ENCODE measurements at regions not wholly inside any gene's neighbourhood (a gene's known extent, or its start where the extent isn't known, plus 50 kb on each side); places are given as distances from the start of the nearest gene placed in this dataset.

DNA sequence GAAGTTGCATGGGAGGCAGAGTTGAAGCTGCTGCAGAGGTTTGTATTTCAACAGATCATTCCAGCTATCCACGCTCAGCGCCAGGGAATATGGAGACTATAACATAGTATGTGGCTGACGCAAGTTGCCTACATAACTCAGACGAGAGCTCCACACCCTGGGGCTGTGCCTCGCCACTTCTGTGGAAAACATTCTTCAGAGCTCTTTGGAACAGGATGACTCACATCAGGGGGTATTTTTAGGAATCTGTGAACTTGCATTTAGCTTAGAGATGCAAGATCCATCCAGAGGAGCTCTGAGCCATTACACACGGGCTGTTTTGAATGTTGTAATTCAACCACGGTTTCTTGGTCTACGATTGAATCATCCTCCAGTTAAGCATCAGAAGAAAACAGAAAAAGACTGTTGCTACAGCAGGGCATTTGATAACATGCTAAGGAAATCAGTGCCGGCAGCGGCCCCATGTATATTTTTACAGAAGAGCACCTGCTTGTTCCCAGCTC, 481.5 kb upstream of the AKR1E2 start:
- TF ChIP-seq, protein P1, sequence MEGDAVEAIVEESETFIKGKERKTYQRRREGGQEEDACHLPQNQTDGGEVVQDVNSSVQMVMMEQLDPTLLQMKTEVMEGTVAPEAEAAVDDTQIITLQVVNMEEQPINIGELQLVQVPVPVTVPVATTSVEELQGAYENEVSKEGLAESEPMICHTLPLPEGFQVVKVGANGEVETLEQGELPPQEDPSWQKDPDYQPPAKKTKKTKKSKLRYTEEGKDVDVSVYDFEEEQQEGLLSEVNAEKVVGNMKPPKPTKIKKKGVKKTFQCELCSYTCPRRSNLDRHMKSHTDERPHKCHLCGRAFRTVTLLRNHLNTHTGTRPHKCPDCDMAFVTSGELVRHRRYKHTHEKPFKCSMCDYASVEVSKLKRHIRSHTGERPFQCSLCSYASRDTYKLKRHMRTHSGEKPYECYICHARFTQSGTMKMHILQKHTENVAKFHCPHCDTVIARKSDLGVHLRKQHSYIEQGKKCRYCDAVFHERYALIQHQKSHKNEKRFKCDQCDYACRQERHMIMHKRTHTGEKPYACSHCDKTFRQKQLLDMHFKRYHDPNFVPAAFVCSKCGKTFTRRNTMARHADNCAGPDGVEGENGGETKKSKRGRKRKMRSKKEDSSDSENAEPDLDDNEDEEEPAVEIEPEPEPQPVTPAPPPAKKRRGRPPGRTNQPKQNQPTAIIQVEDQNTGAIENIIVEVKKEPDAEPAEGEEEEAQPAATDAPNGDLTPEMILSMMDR (IDR thresholded peaks at IDR 0.05), result peak; percentile 31 to 48
- H3K36me3 ChIP-seq, result no peaks in the 10 kb centered on the region
- H3K9me3 ChIP-seq, result no peaks in the 10 kb centered on the region
- peak; percentile 88 to 90 for DNase-seq
- H3K27ac ChIP-seq, result peak overlapping the region; percentile 72
- intact Hi-C loops (cut with DNase I; ENCODE audit: low total_unique reads), result loop anchor here (5.0 to 10.0 kb wide), 2 partner anchors 62 to 560 kb away; partner anchors contain the start of gene KLF6
- H3K4me1 ChIP-seq, result peaks cover 0 to 31% (median 19%) of the 10 kb centered on the region in 4 donors
- H3K4me3 ChIP-seq, result no peak overlapping the region
- no peaks in the 10 kb centered on the region for H3K27me3 ChIP-seq

DNA sequence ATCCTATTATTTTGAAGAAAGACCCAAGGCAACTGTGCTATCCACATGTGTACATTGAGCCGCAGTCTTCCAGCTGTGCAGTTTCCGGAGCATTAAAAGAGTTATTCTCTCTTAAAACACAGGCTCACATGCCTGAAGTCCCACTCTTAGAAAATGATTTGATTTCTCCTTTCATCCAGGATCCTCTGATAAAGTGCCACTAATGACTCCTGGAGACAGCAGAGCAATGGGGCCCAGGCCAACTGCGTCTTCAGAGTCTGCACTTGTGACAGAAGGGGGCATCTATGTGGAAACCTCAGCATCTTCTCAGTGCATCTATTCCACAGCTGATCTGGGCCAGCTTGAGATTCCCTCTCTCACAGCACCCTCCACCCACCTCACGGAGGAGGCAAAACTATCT, 482.1 kb upstream of the AKR1E2 start:
- no peaks in the 10 kb centered on the region for H3K36me3 ChIP-seq
- no peak overlapping the region for H3K4me3 ChIP-seq
- no peaks in the 10 kb centered on the region for H3K9me3 ChIP-seq
- H3K27me3 ChIP-seq, result no peaks in the 10 kb centered on the region
- H3K27ac ChIP-seq, result peak overlapping the region; percentile 72
- intact Hi-C loops (cut with DNase I; ENCODE audit: low total_unique reads), result loop anchor here (5.0 to 10.0 kb wide), 2 partner anchors 62 to 559 kb away; partner anchors contain the start of gene KLF6
- peaks cover 0 to 31% (median 19%) of the 10 kb centered on the region in 4 donors for H3K4me1 ChIP-seq
- TF ChIP-seq, protein P1 (IDR thresholded peaks at IDR 0.05), result no peak
- DNase-seq, result no peak

DNA sequence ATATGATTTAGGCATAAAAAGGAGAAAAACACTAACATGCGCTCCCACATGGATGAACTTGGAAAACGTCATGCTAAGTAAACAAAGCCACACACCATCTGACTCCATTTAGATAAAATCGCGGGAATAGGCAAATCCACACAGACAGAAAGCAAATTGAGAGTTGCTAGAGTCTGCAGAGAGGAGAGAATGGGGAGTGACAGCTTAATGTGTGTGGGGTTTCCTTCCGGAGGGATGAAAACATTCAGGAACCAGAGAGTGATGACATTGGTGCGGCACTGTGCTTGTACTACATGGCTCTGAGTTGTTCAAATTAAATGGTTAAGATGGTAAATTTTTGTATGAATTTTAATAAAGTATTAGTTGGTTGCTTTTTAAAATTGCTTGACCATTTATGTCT, 482.9 kb upstream of the AKR1E2 start:
- H3K27ac ChIP-seq, result no peak overlapping the region
- H3K36me3 ChIP-seq, result no peaks in the 10 kb centered on the region
- intact Hi-C loops (cut with DNase I; ENCODE audit: low total_unique reads), result loop anchor here (5.0 to 10.0 kb wide), 2 partner anchors 61 to 558 kb away; partner anchors contain the start of gene KLF6
- DNase-seq, result no peak
- H3K9me3 ChIP-seq, result no peaks in the 10 kb centered on the region
- H3K4me1 ChIP-seq, result peaks cover 0 to 31% (median 19%) of the 10 kb centered on the region in 4 donors
- no peaks in the 10 kb centered on the region for H3K27me3 ChIP-seq
- H3K4me3 ChIP-seq, result no peak overlapping the region
- TF ChIP-seq, protein P1 (IDR thresholded peaks at IDR 0.05), result no peak

DNA sequence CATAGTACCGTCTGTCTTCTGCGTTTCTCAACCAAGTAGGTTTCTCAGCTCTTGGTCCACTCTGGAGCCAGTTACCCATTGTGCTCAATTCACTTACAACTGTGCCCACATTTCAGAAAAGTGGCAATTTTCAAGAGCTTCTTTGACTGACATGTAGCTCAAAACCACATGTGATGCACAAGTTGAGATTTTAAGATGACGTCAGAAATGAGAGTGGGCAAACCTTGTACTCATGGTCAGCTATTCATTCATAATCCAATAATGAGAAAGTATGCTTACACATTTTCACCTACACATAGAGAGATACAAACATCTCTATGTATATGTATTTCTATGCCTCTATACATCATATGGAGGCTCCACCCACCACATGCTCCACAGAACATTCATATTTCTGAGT, 487.2 kb upstream of the AKR1E2 start:
- H3K36me3 ChIP-seq, result no peaks in the 10 kb centered on the region
- peaks cover 0 to 15% (median 3%) of the 10 kb centered on the region in 4 donors for H3K4me1 ChIP-seq
- TF ChIP-seq, protein P1 (IDR thresholded peaks at IDR 0.05), result no peak
- no peak overlapping the region for H3K27ac ChIP-seq
- no peak overlapping the region for H3K4me3 ChIP-seq
- intact Hi-C loops (cut with DNase I; ENCODE audit: low total_unique reads), result no loop called here
- no peaks in the 10 kb centered on the region for H3K27me3 ChIP-seq
- no peak for DNase-seq
- H3K9me3 ChIP-seq, result no peaks in the 10 kb centered on the region

DNA sequence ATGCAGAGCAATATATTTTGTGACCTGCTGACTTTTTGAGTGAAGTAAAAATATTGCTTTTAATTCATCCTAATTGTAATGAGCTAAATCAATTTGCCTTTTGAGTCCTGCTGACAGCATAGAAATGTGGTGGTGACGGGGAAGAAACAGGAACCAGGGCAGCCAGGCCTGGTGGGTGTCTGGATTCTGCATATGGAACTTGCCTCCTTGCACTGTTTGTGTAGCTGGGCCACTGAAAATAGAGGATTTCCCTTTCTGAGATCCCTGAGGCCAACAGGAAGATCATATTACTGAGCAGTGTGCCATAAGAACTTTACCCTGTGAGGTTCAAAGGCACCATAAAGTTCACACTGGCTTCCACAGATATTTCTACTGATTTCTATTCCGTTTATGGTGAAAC, 488.4 kb upstream of the AKR1E2 start:
- Histone ChIP-seq H3K27ac (no peak overlapping the region), H3K4me3 (no peak overlapping the region), H3K4me1 (peaks cover 0 to 13% (median 3%) of the 10 kb centered on the region in 4 donors), H3K36me3 (no peaks in the 10 kb centered on the region), H3K27me3 (no peaks in the 10 kb centered on the region), H3K9me3 (no peaks in the 10 kb centered on the region)
- TF ChIP-seq, protein P1 (IDR thresholded peaks at IDR 0.05), result no peak
- intact Hi-C loops (cut with DNase I; ENCODE audit: low total_unique reads), result no loop called here
- DNase-seq, result no peak
